T-helper 22 cell (primary cell): ENCODE measurements at regions not wholly inside any gene's neighbourhood (a gene's known extent, or its start where the extent isn't known, plus 50 kb on each side); places are given as distances from the start of the nearest gene placed in this dataset.

Experiments
- DNase-seq: peaks from one replicate; pipeline ENCODE4 v3.0.0-alpha.2; 2020; ENCODE audit warnings: low read depth

DNA sequence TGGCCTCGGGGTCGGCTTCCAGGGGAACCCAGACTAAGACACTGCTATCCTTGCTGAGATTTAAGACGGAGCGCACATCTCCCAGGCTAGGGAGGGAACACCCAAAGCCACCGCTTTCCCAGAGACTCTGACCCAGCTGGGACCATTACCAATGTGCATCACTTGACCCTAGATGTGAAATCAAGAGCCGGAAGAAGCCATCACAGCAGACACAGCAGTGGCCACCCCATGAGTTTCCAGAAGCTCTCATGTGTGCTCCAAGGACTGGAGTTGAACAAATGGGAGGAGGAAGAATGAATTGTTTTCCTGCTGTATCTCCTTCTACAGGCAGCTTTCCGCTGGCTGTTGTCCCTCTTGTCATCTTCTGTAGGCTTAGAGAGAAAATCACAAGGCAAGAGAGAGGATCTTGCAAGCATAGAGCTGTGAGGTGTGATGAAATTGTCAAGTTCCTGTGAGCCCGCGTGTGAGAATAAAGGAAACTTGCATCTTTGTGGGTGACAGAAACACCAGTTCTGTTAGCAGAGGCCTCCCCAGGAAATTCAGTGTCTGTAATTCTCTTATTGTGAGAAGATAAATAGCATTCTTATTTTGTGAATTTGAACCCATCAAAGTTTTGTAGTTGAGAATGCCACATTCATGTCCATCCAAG lies 711.8 kb downstream of the UQCRFS1 start:
- no peak for DNase-seq

DNA sequence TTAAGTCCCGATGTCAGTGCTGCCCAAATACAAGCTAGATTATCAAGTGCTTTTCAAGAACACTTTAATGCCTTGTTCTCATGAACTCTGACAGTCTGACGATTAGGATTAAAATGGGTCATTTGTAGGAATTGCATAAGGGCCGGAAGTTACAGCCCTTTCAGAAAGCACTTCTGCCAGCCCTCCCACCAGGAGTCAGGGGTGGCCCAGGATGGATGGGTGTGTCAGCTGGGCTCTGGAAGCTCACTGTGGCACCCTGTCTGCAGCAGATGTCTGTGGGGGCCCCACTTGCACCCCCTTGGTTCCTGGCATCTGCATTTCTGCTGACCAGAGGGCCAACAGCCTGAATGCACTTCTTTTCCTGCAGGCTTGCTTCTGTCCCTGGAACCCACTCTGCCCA lies 712.7 kb downstream of the UQCRFS1 start:
- no peak for DNase-seq

DNA sequence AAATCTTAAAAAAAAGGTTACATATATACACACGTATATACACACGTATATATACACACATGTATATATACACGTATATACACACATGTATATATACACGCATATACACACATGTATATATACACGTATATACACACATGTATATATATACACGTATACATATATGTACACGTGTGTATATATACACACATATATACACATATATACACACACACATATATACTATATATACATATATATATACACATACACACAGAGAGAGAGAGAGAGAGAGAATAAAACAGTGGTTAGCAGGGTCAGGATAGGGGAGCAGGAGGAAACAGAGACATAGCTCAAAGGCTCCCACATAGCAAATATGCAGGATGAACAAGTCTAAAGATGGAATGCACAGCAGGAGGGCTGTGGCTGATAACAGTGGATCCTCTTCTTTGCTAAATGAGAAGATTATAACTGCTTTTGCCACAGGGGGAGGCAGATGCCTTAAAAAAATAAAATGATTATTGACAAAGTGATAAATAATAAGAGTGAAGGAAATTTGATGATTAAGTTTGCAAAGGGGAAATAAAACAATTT lies 714.5 kb downstream of the UQCRFS1 start:
- DNase-seq, result no peak

DNA sequence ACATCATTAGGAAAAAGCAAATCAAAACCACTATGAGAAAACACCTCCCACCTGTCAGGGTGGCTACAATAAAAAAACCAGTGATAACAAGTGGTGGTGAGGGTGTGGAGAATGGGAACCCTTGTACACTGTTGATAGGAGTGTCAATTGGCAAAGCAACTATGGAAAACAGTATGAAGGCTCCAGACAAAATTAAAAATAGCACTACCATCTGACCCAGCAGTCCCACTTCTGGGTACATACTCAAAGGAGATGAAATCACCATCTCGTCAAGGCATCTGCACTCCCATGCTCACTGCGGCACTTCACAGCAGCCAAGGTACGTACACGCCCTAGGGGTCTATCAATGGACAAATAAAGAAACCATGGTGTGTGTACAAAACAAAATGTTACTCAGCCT lies 715.1 kb downstream of the UQCRFS1 start:
- no peak for DNase-seq

DNA sequence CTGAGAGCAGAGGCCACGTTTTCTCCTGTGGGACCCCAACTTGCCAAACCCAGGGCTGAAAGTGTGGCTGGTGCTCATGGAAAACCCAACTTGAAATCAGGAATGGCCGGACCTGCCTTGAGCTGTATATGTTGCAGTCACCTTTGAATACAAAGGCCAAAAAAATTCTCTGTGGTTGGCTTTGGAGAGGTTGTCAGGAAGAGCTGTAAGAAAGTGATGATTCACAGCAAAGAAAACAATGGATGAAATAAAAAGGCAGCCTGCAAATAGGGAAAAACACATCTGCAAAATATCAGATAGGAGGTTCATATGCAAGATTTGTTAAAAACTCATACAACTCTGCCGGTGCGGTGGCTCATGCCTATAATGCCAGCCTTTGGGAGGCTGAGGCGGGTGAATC lies 715.8 kb downstream of the UQCRFS1 start:
- DNase-seq, result no peak

DNA sequence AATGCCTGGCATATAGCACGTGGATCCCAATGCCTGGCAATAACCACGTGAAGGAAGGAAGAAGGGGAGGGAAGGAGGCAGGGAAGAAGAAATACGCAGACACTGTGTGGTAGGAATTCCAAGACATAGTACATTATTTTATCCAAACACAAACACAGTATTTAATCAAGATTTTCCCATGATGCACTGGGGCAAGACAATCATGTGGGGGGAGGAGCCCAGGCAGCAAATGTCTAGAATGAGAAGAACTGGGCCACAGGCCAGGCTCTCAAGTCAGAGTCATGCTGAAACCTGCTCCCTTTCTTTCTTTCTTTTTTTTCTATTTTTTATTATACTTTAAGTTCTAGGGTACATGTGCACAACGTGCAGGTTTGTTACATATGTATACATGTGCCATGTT lies 717.9 kb downstream of the UQCRFS1 start:
- DNase-seq, result no peak

DNA sequence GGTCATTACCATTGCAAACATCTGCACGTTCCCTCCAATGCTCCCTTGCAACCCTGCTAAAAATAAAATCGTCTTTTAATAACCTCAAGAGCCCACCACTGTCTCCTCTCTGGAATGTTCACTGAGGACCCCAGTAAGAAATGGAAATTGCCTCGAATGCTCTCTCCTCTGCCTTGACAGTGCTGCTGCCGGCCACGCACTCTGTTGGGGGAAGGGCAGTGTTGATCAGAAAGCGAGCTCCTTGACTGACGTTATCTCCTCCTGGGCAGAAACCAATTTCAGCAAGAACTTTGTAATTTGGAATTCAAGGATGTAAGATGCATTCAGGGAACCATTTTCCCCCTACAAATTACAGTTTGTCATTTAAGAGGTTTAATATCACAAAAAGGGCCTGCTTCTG lies 718.5 kb downstream of the UQCRFS1 start:
- no peak for DNase-seq

DNA sequence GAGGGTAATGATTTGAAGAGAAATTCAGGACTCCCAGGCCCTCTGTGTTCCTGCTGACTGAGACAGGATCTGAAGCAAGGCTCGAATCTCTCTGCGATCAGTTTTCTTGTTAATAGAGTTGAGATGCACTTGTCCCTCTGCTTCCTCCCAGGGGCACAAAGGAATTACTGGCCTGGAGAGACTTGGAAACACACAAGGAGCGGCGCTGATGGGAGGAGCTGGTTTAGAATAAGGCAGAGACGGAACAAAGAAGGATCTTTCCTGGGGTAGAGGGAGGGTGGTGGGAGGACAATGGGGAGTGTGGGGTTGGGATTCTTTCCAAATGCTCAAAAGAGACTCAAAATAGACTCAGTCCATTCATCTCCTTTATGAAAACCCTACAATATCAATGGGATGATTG lies 719.1 kb downstream of the UQCRFS1 start:
- no peak for DNase-seq

DNA sequence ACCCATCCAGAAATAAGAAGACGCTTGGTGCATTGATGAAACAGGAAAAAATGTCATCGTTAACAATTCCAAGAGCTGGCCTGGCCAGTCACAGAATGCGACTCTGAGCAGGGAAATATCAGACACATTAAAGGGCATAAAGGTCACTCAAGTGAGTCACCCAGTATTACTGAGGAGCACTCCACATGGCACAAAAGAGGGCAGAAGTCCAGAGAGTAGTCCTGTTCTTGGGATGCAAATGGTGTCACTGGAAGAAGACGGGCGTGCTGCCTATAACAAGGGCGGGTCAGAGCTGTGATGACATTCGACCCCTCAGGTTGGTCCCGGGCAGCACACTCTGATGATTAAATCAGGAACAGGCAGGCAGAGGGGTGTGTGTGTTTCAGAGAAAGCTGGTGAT lies 720.3 kb downstream of the UQCRFS1 start:
- DNase-seq, result no peak

DNA sequence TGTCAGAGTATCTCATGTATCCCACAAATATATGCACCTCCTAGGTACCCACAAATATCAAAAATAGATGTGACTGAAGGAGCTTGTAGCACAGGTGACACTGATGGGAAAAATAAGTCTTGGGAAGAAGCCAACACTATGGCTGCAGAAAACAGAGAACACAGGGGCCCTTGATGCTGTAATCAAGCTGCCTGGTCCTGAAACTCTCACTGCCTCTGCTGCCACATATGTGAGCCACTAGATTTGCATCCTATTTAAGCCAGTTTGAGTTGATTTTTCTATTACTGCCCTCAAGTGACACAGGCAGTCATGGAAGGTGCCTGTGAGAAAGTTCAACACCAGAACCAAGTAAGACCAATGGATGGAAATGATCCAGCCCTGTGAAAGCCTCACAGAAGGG lies 720.8 kb downstream of the UQCRFS1 start:
- DNase-seq, result no peak

DNA sequence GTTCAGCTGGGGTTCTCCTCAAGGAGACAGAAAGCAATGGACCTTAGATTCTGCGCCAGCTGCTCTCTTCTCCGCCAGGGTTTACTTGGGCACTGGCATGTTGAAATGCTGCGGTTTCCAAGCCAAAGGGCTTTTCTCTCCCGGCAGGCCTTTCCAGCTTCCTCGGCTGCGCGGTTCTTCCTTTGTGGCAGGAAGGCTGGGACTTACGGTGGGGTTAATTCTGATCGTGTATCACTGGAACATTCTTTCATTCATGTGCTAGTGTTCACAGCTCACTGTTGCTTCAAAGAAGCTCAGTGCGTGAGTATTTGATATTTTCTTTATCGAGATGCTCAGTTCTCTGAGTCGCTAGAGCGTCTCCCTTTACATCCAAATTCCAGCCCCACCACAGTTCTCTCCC lies 723.2 kb downstream of the UQCRFS1 start:
- no peak for DNase-seq

DNA sequence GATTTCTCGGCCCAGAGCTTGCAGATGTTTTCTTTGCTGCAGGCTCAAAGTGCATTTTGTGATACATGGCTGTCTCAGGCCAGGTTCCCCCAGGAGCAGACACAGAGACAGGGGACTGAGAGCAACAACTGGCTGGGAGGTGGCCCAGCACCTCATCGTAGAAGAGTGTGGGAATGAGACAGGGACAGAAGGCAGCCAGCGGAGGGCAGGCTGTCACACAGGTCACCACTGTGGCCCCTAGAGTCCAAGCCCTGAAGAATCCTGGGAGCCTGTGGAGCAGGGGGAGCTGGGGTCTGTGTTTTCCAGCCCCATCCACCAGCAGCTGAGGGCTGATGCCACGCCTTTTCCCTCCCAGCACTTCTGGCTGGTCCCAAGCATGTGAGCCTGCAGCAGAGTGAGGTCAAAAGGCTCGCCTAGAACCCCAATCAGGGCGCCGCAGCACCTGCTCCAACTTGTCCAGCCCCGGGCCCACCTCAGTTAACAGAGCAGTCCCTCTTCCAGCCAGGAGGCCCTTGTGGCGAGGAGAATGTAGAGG lies 723.8 kb downstream of the UQCRFS1 start:
- no peak for DNase-seq

DNA sequence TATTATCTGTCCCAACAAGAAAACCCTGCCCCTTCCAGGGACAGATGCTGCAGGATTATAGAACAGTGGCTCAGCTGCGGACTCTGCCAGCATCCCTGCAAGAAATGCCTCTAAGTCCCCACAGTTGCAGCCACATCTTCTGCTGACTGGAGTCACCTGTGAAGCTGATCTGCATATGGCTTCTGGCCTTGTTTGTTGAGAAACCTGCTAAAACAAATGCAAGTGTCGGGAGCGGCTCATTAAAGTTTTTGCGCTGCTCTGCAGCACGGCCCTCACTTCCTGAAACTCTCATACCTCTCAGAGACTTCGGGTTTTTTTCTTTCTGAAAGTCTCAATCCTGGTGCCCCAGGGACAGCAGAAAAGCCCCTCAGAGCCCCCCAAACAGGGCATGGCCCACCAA lies 725.0 kb downstream of the UQCRFS1 start:
- DNase-seq, result no peak

DNA sequence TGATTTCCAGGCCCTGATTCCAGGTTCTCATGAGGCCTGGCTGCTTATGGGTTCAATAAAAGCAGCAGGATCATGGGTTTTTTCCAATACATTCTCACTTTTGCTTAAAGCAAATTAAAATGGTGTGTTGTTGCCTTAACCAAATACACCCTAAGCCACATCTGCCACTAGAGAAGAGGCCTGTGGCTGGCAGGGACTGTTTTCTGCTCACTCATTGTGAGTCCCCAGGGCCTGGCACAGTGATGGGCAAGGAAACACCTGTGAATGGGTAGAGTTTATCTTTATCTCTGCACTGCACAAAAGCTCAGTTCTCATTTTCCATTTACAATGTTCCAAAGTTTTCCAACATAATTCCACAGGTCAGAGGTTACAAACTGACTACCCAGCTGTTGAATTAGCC lies 726.0 kb downstream of the UQCRFS1 start:
- DNase-seq, result no peak

DNA sequence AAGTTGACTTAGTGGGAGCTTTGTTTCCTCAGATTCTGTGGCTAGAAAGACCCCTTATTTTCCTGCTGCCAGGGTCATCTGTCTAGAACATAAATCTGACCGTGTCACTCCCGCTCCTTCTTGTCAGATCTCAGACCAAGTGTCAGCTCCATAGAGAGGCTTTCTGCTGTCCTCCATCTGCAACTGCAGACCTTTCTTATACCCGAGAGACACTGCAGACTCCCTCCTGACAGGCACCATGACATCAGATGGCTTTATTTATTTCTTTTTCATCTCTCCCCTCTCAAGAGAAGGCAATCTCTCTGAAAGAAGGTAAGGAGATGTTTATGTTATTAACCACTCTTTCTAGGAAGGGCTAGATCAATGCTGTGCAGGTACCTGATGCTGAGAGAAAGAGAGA lies 726.5 kb downstream of the UQCRFS1 start:
- DNase-seq, result no peak

DNA sequence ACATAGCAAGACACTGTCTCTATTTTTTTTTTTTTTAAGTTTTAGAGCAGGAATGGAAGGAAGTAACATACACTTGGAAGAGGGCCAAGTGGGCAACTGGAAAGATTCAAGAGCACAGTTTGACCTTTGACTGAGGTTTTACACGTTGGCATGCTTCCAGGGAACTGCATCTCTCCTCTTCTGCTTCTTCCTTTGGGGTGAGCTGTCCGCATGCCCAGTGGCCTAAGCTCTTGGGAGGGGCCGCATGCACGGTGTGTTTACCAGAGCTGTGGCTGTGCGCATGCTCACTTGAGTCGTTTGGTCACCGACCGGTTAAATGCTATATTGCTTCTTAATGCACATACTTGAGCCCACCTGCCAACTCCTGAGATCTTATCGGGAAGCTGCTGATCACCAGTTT lies 727.7 kb downstream of the UQCRFS1 start:
- DNase-seq, result no peak

DNA sequence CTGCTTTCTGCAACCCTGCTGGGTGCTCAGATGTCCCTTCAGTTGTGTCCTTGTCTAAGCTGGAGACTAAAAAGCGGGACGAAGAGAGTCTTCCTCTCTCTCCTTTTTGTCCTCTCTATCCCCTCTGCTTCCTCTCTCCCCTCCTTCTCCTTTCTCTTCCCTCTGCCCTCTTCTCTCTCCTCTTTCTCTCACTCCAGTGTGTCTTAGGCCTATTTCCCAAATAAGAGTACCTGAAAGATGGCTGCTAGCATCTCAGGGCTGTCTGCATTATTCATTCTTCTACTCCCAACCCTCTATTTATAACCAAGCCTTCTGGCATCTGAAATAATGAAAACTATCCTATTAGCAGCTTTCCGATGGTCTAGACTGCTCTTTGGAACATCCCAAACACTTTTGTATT lies 729.8 kb downstream of the UQCRFS1 start:
- no peak for DNase-seq

DNA sequence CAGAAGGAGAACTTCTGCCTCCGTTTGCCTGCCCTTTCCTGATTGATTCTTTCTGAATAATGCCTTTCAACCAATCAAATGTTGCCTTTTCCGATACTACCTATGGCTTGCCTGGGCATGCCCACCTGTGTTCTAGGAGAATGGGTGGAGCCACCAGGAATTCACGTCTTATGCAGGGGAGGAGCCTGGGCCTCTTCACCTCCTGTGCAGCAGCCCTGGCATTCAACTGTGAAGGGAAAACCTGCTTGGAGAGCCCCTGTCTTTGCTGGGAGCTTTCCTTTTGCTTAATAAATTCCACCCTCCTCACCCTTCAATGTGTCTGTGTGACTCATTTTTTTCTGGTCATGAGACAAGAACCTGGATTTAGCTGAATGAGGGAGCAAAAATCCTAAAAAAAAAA lies 730.7 kb downstream of the UQCRFS1 start:
- no peak for DNase-seq

DNA sequence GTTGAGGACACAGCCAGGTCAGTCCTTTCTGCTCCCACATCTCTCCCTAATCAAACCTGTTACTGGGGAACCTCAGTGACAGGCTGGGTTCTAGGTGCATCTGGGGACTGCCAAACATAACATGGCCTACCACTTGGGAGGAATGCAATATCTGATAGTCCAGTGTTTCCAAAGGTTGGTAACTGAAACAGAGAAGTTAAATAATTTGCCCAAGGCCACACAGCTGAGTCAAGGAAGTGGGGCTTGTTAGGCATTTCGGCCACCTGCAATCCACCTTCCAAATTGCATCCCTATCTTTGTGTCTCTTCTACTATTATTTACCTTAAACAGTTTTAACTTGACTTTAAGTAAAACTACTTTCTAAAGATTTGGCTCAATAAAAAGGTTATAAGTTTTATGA lies 731.3 kb downstream of the UQCRFS1 start:
- no peak for DNase-seq

DNA sequence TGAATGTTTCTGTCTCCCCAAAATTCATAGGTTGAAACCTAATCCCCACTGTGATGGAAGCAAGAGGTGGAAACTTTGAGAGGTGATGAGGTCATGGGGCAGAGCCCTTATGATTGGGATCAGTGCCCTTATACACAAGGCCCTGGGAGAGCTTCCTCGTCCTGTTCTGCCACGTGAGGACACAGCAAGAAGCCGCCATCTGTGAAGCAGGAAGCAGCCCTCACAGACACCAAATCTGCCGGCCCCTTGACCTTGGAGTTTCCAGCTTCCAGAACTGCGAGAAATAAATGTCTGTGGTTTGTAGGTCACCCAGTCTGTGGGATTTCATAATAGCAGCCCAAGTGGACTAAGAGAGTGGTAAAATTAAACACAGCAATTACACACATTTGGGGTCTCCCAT lies 737.4 kb downstream of the UQCRFS1 start:
- DNase-seq, result no peak

DNA sequence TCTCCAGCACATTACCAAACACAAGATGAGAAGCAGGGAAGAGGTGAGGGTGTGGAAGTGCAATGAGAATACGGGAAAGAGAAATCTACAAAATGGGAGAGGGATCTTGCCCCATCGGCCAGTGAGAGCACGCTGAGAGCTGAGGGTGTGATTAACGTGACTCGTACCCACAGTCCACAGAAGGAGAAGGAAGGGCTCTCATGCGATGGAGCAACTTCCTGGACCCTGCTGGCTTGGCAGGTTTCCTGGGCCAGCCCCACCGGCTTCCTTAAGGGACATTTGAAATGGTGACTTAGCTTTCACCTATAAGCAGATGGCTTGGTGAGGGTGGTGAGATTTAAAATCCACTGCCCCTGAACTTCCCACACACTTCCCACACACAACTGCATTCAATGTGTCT lies 740.1 kb downstream of the UQCRFS1 start:
- DNase-seq, result no peak

DNA sequence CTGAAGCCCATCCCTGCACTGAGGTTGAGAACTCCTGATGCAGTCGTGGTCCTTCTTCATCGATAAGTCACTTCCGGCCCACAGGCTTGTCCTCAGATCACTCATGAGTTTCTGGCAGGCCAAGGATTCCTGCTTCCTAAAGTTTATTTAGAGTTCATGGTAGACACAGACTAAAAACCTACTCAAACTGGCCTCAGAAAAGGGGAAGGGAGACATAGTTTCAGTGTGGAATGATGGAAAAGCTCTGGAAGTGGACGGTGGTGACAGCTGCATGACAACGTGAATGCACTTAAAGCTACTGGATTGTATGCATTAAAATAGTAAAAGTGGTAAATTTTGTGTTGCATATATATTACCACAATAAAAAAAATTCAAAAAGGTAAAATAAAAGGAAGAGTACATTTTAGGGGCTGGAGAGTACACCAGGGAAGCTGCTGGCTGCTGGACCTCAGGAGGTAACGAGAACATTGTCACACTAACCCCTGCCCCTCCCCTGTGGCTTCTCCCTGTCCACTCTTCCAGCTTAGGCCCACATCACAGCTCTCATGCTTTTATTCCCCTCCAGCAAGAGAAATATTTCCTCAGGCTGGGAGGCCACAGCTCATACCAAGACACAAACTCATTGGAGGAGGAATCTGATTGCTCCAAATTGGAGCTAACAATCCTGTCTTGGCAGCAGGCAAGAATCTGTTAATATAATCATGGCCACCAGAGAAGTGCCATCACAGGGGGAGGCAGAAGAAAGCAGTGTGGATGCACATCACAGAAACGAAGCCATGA lies 741.0 kb downstream of the UQCRFS1 start:
- no peak for DNase-seq

DNA sequence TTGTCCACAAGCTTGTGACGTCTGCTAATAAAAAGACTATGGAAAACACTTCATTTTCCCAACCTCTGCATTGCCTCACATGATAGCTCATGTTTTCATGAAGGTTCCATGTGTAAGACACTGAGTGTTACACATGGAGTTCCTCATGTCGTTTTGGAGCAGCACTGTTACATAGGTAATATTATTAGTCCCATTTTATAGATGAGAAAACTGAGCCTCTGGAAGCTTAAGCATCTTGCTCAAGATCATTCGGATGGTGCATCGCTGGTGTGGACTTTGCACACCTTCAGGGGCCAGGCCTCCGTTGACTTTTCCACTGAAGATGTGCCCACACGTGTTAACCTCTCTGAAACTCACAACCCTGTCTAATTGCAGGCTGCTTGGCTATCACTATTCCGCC lies 743.4 kb downstream of the UQCRFS1 start:
- DNase-seq, result no peak
